ENCODE measurements at regions not wholly inside any gene's neighbourhood (a gene's known extent, or its start where the extent isn't known, plus 50 kb on each side); places are given as distances from the start of the nearest gene placed in this dataset.

GRCh38 chr5:168086104-168086610, 205.3 kb upstream of the WWC1 start:
- no peak for TF ChIP-seq CTCF (IDR thresholded peaks at IDR 0.05; ENCODE audit: low read depth, low read length, missing input control)
- TF ChIP-seq REST (IDR thresholded peaks at IDR 0.05), result no peak
- TF ChIP-seq SP1 (IDR thresholded peaks at IDR 0.05), result no peak
- no peak for TF ChIP-seq YY1 (IDR thresholded peaks at IDR 0.05)
- no peak for TF ChIP-seq TAF1 (conservative IDR thresholded peaks at IDR 0.05)
- TF ChIP-seq MAX (IDR thresholded peaks at IDR 0.05), result no peak
- no peak for TF ChIP-seq ZBTB33 (IDR thresholded peaks at IDR 0.05)

Data from liver (tissue), 3 donors.